ENCODE measurements at regions not wholly inside any gene's neighbourhood (a gene's known extent, or its start where the extent isn't known, plus 50 kb on each side); places are given as distances from the start of the nearest gene placed in this dataset.
"Not testable (repeated sequence)": the region's sequence is repeated elsewhere in the genome, so short reads cannot be mapped to it uniquely, and the experiment has no call there.

DNA sequence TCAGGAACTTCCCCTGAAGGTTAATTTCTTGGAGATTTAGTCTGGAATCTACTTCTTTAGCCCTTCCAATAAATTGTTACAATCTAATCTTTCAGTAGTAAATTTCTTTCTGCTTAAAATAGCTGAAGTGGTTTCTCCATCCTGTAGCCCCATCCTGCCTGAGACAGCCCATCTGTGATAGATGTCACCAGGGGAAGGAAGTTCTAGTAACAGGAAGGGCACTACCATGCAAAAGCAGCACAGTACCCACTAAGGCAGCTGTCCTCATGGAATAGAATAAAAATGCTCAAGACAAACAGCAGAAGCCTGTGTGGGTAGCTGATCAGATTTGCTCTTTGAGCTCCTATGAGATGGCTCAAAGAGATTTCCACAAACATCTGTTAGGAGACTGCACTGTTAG, 1036.5 kb downstream of the SLITRK5 start:
- DNase-seq (ENCODE audit: low read depth) = no peak

DNA sequence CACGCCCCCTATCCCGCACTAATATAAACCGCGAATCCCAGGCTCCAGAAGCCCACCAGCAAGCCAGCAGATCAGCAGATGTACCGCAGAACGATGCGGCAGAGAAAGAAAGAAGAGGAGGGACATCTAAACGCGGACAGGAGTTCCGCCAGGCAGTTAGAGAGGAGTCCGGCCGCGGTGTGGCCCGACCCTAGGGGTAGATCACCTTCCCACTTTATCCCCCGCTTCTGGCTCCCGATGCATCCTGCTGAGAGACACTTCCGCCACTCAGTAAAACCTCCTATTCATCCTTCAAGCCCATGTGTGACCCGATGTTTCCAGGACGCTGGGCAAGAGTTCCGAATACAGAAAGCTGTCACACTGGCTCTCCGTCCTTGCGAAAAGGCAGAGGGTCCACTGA, 1046.8 kb downstream of the SLITRK5 start:
- no peak for DNase-seq (ENCODE audit: low read depth)

DNA sequence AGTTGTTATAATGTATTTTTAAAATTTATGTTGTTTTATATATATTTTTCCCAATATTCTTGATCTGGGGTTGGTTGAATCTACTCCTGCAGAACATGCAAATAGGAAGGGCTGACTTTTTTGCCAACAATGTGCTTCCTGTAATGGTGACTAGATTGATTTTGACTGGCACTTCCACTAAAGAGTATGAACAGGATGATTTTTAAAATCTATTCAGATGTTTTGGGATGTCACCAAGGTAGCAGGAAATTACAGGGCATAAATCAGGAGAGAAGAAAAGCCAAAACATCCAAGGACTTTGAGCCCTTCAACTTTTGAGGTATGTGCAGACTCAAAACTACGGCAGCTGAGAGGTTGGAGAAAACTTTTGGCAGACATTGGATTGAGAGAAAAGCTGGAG, 1047.6 kb downstream of the SLITRK5 start:
- no peak for DNase-seq (ENCODE audit: low read depth)

DNA sequence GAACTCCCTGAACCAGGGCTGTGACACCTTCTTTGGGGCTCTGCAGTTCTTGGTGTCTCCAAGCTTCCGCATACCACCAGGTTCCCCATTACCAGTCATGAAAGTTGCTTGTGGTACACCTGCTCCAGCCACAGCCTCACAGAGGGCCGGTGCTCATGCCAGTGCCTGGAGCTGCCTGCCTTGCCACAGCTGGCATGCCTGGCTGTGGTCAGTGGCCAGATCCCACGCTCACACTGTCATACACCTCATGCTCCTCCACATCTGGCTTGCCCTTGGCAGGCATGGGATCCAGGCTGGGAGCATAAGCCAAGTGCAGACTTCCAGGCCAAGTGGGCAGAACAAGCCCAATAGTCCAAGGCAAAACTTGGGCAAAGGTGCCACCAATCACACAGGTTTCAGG, 1054.9 kb downstream of the SLITRK5 start:
- no peak for DNase-seq (ENCODE audit: low read depth)

DNA sequence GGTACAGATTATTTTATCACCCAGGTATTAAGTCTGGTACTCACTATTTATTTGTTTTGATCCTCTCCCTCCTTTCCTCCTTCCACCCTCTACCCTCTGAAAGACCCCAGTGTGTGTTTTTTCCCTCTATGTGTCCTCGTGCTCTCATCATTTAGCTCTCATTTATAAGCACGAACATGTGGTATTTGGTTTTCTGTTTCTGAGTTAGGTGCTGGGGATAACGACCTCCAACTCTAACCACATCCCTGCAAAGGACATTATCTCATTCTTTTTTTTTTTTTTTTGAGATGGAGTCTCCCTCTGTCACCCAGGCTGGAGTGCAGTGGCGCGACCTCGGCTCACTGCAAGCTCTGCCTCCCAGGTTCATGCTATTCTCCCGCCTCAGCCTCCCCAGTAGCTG, 1056.1 kb downstream of the SLITRK5 start:
- not testable (repeated sequence) for DNase-seq (ENCODE audit: low read depth)

DNA sequence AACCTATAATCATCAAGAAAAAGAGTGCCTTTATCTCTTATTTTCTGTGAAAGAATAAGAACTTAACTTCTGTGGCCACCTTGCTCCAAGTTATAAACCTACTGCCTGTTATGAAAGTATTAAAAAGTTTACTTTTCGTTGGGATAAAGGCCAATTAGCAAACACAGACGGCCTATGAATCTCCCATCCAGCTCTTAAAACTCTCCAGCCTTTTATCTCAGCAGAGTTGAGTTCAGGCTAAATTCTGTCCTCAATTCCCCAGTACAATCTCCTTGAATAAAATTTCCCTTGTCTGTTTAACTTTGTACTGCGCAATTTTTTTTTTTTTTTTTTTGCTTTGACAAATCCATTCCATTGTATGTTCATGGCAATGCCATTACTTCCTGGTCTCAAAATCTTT, 1058.4 kb downstream of the SLITRK5 start:
- DNase-seq (ENCODE audit: low read depth) = no peak

DNA sequence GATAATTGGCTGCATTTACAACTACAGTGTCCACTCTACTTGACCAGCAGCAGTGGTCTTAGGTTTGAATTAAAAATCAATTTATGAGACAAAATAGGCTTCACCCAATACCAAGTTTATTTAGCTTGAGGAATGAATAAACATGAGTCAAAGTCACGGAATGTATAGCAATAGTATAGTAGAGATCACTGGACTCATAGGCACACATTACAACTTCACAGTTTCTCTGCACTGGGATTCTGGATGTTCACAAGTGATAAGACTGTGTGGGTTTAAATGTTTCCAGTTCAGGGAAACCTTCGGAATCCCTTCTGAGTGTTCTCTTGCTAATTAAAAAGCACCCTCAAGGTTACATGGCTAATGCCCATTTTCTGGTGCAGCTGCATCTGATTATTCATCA, 1064.9 kb downstream of the SLITRK5 start:
- DNase-seq (ENCODE audit: low read depth) = no peak

DNA sequence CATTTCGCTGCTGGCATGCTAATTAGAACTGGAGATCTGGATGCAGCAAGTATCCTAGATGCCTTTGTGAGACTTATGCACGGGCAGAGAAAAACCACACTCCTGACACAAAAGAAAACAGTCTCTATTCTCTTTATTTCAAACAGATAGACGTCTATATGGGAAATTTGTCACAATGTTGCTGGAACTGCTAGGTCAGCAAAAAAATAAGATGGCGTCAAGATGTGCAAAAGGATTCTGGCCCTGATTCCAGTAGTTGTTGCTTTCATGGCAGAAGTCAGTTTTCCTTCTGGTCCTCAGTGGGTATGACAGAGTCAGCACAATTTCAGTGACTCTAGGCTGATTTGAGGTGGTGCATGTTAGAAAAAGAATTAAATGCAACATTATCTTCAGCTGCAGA, 1068.0 kb downstream of the SLITRK5 start:
- no peak for DNase-seq (ENCODE audit: low read depth)

DNA sequence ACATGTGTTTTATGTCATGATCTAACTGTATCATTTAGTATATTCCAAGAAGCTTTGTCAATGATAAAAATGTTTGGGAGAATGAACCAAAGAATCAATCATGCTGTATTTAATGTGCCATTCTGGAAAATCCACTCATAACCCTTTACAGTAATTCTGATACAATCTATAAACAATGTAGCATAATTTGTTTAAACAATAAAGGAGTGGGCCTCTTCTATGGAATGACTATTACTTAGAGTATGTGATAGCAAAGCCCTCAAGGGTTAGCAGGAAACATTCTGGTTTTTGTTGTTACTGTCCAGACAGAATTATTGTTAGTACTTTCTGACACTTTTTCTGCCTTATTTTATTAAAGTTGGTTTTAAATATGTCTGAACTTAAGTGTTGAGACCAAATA, 1073.1 kb downstream of the SLITRK5 start:
- no peak for DNase-seq (ENCODE audit: low read depth)

DNA sequence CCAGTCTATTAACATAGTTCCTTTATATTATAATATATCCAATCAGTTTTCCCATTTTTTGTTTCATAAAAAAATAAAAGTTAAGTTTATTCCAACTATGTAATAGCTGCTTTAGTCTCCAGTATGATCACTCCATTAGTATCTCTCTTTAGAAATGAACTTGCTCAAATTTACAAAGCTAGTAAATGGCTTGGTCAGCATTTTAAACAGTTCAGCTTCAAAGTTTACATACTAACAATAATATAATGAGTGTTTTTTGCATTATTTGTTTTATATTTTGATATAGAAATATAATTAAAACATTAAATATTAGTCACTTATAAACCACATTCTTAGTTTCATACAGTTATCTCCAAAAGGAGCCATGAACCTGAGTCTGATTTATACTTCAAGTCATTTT, 1073.8 kb downstream of the SLITRK5 start:
- no peak for DNase-seq (ENCODE audit: low read depth)

DNA sequence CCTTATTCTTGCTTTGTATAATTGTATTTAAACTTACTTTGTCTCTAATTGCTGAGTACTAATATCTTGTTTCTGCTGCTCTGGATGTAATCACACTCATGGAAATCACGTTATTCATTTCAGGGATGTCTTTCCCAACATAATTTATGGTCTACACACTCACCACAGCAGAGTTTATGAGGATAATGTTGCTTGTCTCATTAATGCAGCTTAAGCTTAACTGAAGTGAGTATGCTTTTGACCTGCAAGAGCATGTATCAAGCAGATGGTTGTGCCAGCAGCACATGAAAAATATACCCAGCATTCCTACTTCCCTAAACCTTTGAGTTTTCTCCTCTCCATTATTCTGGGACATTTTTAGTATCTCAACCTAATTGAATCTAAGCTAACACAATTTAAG, 1080.9 kb downstream of the SLITRK5 start:
- DNase-seq (ENCODE audit: low read depth) = no peak

DNA sequence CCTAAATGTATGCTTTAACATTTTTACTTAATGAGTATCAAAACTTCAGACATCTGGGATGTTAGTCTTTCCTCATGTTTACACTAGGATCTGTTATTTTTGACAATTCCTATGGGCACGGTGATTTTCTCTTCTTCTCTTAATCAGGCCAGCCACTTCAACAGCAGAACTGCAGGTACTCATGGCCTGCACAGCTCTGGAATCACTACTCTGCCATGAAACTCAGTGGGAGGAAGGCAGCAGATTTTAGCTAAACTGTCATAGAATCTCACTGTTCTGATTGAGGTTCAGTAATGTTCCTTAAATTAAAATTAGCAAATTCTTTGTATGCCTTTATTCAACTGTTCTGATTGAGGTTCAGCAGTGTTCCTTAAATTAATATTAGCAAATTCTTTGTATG, 1083.0 kb downstream of the SLITRK5 start:
- DNase-seq (ENCODE audit: low read depth) = no peak

DNA sequence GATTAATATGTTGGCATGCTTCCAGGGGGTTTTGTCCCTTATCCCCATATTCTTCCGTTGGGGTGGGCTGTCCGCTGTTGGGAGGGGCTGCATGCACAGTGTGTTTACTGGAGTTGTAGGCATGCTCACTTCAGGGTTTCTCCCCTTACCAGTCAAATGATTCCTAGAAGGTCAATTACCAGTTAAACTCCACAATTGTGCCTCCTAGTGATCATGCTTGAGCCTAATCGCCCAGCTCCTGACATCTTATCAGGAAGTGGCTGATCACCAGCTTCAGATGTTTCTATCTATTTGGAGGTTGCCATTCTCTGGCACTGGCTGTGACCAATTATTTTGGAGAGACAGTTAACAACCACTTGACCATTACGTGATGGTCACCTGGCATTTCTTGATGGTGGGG, 1090.0 kb downstream of the SLITRK5 start:
- no peak for DNase-seq (ENCODE audit: low read depth)

DNA sequence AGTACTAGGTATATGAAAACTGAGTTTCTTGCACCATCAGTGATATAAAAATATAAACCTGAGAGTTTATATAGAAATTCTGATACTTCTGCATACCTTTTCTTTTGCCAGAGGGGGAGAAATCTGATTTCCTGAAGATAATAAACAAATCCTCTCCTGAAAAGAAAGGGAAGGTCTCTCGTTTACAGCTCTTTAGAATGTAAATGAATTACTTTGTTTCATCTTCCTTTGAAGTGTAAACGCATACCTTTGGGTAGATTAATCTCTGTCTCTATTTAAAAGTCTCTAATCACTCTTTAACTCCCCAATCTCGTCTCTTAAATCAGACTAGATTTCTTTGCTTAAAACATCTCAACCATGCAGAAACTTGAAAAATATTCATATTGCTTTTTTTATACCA, 1092.9 kb downstream of the SLITRK5 start:
- no peak for DNase-seq (ENCODE audit: low read depth)

DNA sequence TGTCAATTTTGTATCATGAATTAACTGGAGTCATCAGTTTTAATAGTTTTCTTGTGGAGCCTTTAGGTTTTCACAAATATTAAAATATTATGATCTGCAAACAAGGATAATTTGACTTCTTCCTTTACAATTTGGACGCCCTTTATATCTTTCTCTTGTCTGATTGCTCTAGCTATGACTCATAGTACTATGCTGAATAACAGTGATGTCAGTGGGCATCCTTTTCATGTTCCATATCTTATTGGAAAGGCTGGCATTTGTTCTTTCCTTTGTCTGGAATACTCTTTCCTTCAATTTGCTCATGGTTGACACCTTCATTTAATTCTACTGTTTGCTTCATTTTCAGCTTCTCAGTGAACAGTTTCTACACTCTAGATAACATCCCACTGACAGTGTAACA, 1129.3 kb downstream of the SLITRK5 start:
- no peak for DNase-seq (ENCODE audit: low read depth)

DNA sequence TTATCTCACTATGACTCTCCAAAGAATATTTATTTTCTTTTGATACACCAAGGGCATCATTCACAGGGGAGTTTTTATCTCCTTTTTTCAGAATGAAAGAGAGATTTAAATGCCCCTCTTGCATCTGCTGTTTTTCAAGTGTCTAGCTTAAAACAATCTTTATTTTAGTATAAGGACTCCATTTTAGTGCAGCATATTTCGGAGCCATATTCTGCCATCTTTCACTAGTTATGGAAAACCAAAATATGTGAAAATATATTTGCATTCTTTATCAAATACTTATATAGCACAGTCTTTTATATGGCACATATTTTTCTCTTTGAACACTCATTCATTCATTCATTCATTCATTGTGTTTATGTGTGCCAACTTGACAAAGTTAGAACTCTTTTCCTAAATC, 1130.2 kb downstream of the SLITRK5 start:
- no peak for DNase-seq (ENCODE audit: low read depth)

DNA sequence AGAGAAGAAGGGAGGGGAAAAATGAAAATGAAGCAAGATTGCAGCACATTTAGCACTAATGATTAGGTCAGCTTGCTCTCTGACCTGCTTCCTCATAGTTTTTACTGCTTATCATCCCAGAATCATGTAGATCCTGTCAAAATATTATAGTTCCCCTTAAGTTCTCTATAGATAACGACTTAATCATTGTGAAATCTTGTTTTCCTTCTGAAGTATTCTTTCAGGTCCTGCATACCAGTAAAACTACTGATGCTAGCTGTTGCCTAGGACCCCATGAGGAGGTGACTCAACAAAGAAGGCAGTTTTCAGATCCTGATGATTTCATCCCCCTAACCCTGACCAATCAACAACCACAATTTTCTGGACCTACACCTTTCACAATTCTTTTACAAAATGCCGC, 1131.7 kb downstream of the SLITRK5 start:
- no peak for DNase-seq (ENCODE audit: low read depth)

DNA sequence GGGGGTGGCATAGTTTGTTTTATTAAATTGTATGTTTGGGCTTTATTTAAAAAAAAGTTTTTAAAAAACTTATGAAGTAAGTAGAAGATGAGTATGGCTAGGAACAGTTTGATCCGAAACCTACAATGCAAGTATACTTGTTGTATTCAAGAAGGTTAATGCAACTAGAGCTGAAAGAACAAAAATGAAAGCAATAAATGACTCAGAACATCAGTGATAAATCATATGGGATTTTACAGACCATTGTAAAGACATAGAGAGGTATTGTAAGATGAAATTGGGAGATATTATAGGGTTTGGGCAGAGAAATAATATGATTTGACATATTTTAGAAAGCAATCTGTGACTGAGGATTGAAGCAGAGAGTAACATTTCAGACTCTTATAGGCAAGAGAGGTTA, 1135.3 kb downstream of the SLITRK5 start:
- no peak for DNase-seq (ENCODE audit: low read depth)

DNA sequence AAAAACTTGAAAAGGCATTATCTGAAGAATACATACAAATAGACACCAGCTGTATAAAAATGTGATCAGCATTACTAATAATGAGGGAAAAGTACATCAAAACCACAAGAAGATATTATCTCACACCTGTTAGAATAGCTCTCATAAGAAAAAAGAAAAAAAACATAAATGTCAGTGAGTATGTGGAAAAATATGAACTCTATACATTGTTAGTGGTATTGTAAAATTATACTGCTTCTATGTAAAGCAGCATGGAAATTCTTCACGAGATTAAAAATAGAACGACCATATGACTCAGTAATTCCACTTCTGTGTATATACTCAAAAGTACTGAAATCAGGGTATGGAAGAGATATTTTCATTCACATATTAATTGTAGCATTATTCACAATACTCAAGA, 1146.4 kb downstream of the SLITRK5 start:
- DNase-seq (ENCODE audit: low read depth) = no peak

DNA sequence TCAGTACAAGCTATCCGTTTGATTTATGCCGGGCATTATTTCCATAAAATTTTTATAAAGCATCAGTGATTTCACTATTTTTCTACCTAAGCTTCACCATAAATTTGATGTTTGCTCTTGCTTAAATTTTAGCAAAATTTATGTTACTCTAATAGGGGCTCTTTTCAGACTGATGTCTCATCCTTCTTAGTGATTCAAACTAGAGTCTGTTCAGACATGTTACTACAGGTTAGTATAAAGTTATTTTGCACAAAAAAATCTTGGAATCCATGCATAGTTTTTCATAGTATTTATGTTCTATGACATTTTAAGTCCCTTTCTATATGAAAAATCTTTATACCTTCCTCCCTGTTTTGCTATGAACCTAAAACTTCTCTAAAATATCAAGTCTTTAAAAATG, 1151.9 kb downstream of the SLITRK5 start:
- DNase-seq (ENCODE audit: low read depth) = no peak

DNA sequence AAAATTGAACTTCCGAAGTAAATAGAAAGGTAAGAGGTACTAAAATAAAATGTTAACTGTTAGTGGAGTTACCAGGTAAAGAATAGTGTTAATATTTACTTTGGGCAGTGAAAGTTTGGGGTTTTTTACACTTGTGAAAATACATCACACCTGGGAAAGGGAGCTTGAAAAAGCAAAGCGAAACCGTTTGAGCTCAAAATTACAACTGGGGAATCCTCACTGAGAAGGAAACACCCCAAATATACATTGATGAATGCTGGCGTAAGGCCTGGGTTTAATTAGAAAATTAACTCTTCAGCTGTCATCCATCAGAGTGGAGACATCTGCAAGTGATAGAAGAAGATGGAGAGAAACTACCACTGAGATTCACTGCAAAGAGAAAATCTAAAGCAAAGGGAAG, 1153.0 kb downstream of the SLITRK5 start:
- DNase-seq (ENCODE audit: low read depth) = no peak

DNA sequence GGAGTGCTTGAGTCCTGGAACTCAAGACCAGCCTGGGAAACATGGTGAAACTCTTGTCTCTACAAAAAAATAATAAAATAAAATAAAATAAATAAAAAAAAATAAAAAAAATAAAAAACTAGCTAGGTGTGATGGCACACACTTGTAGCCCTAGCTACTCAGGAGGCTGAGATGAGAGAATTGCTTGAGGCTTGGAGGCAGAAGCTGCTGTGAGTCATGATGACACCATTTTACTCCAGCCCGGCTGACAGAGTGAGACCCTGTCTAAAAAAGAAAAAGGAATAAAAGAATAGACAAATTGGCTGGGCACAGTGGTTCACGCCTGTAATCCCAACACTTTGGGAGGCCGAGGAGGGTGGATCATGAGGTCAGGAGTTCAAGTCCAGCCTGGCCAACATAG, 1168.9 kb downstream of the SLITRK5 start:
- DNase-seq (ENCODE audit: low read depth) = no peak

DNA sequence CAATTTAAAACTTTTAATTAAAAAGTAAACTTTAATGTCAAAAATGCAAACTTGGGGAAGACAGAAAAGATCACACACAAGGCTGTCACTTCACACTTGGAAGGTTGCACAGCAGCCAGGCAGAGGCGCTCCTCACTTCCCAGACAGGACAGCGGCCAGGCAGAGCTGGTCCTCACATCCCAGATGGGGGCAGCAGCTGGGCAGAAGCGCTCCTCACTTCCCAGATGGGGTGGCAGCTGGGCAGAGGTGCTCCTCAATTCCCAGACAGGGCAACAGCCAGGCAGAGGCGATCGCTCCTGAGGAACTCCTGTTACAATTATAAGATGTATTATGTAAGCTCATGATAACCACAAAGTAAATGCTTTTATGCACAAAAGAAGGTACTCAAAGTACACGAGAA, 1181.1 kb downstream of the SLITRK5 start:
- not testable (repeated sequence) for DNase-seq (ENCODE audit: low read depth)

DNA sequence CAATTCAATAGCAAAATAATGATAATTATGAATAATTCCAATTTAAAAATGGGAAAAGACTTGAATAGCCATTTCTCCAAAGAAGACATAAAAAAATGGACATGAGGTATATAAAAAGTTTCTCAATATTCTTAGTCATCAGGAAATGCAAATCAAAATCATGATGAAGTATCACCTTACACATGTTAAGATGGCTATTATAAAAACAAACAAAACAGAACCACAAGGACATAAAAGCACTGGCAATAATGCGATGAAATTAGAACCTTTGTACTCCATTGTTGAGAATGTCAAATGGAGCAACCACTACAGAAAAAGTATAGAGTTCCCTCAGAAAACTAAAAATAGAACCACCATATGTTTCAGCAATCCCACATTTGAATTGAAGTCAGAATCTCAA, 1186.1 kb downstream of the SLITRK5 start:
- no peak for DNase-seq (ENCODE audit: low read depth)

DNA sequence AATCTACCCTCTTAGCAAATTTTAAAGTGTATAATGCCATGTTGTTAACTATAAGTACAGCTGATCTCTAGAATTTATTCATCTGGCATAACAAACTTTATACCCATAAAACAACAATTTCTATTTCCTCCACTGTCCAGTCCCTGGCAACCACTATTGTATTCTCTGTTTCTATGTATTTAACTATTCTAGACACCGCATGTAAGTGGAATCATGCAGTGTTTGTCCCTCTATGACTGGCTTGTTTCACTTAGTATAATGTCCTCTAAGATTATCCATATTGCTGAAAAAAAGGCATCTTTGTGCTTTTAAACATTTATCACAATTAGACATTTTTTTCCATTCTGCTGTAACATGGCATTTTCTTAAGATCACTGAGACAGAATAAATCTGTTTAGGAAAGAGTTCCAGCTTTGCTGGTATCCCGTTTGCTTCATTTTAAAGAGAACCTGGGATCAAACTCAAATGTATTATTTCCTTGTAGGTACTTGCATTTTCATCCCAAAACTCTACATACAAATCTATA, 1191.0 kb downstream of the SLITRK5 start:
- DNase-seq (ENCODE audit: low read depth) = no peak

Data from stimulated activated CD8-positive, alpha-beta memory T cell treated with anti-CD3 and anti-CD28 coated beads, Interleukin-15, amount 100 ng/mL, for 1 hour (primary cell).